ENCODE measurements at regions not wholly inside any gene's neighbourhood (a gene's known extent, or its start where the extent isn't known, plus 50 kb on each side); places are given as distances from the start of the nearest gene placed in this dataset. TPM values are rescaled to one million over a fixed set of nuclear protein-coding genes. Genes with fewer than 3 reads are reported as not detected.

- Histone ChIP-seq H3K4me1 (peaks cover 17% of the 10 kb centered on the region), H3K36me3 (replicated peaks in 1 of 2; ENCODE audit: insufficient read depth in 1 of 2, low read depth in 2 of 2) (no peaks in the 10 kb centered on the region), H3K27ac (peak overlapping the region in 3 of 4 donors; percentile 20 to 51 (median 32)), H3K27me3 (no peaks in the 10 kb centered on the region), H3K9me3 (no peaks in the 10 kb centered on the region), H3K4me3 (no peak overlapping the region)
- no peak for DNase-seq
- intact Hi-C loops (cut with DNase I): no loop called here
- TF ChIP-seq POLR2A (IDR thresholded peaks at IDR 0.05): no peak
- no peak for TF ChIP-seq CTCF (IDR thresholded peaks at IDR 0.05)
- no peak for ATAC-seq
- 95 to 96% methylated on average over 2 of the region's 2 CpGs for WGBS, 2 donors
Observed at GRCh38 chr18:22883179-22883578, 49.9 kb upstream of the RBBP8 start.

Small RNA genes lying in the stretch of these regions (small RNA-seq; reads per million reads assigned to genes)
- gene RNU6-1032P: not detected

Data from body of pancreas (tissue), 4 donors.